ENCODE measurements at regions not wholly inside any gene's neighbourhood (a gene's known extent, or its start where the extent isn't known, plus 50 kb on each side); places are given as distances from the start of the nearest gene placed in this dataset.

DNA sequence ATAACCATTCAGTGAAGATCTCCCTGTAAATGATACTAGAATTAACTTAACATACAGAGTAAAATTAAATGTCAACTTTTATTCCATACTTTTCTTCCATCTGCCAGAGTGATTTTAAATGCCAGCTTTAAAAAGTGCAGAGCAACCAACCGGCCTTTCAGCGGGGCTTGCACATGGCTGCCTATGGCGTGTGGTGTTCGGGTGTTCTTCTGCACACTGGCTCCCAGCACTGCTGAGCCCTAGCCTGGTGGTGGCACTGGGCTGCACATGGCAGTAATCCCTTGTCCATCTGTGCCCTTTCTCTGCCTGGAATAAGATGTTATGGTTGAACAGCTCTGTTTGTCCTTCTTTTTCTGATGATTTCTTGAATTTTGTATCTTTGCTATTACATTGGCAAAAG, 156.3 kb downstream of the SNX7 start:
- no peak for DNase-seq
- no peak for TF ChIP-seq EZH2phosphoT487 (IDR thresholded peaks at IDR 0.05; ENCODE audit: borderline replicate concordance, low read depth)
- TF ChIP-seq, protein P1, sequence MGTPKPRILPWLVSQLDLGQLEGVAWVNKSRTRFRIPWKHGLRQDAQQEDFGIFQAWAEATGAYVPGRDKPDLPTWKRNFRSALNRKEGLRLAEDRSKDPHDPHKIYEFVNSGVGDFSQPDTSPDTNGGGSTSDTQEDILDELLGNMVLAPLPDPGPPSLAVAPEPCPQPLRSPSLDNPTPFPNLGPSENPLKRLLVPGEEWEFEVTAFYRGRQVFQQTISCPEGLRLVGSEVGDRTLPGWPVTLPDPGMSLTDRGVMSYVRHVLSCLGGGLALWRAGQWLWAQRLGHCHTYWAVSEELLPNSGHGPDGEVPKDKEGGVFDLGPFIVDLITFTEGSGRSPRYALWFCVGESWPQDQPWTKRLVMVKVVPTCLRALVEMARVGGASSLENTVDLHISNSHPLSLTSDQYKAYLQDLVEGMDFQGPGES (IDR thresholded peaks at IDR 0.05; ENCODE audit: low read depth, low read length): no peak
- TF ChIP-seq YY1 (IDR thresholded peaks at IDR 0.05; ENCODE audit: low read depth): no peak
- TF ChIP-seq RAD21 (IDR thresholded peaks at IDR 0.05; ENCODE audit: low read length): no peak
- TF ChIP-seq TAF1 (IDR thresholded peaks at IDR 0.05; ENCODE audit: borderline replicate concordance, low read depth, low read length): no peak
- no peak for TF ChIP-seq MEF2A (IDR thresholded peaks at IDR 0.05; ENCODE audit: borderline replicate concordance, low read depth)
- TF ChIP-seq RCOR1 (IDR thresholded peaks at IDR 0.05; ENCODE audit: low read length): no peak
- no peak for TF ChIP-seq FOXJ3 (CRISPR knock-in tag; IDR thresholded peaks at IDR 0.05)
- TF ChIP-seq, protein P2, sequence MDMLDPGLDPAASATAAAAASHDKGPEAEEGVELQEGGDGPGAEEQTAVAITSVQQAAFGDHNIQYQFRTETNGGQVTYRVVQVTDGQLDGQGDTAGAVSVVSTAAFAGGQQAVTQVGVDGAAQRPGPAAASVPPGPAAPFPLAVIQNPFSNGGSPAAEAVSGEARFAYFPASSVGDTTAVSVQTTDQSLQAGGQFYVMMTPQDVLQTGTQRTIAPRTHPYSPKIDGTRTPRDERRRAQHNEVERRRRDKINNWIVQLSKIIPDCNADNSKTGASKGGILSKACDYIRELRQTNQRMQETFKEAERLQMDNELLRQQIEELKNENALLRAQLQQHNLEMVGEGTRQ (IDR thresholded peaks at IDR 0.05; ENCODE audit: borderline replicate concordance, low read depth, low read length): no peak
- TF ChIP-seq ELF1 (IDR thresholded peaks at IDR 0.05): no peak
- TF ChIP-seq NRF1 (IDR thresholded peaks at IDR 0.05; ENCODE audit: low read depth, low read length): no peak
- TF ChIP-seq CHD2 (IDR thresholded peaks at IDR 0.05; ENCODE audit: low read length, partially characterized antibody): no peak
- Histone ChIP-seq H3K27ac (ENCODE audit: low read depth in 2 of 2, low read length in 1 of 2) (no peak overlapping the region), H3K4me2 (no peak overlapping the region), H3K9me3 (no peaks in the 10 kb centered on the region), H3K4me3 (ENCODE audit: low read depth in 2 of 2, low read length in 1 of 2) (no peak overlapping the region), H3K9ac (no peak overlapping the region), H3K9me2 (no peaks in the 10 kb centered on the region), H2AFZ (ENCODE audit: low read depth) (no peak overlapping the region), H3F3A (replicated peaks; ENCODE audit: insufficient read depth) (no peaks in the 10 kb centered on the region), H3K79me2 (ENCODE audit: insufficient read depth) (no peaks in the 10 kb centered on the region), H3K4me1 (ENCODE audit: control insufficient read depth in 1 of 2, insufficient read depth in 2 of 2, low read depth in 1 of 2, low read length in 1 of 2) (no peaks in the 10 kb centered on the region), H3K36me3 (replicated peaks in 1 of 2; ENCODE audit: control insufficient read depth in 1 of 2, insufficient read depth in 2 of 2, low read length in 1 of 2) (no peaks in the 10 kb centered on the region), H4K20me1 (ENCODE audit: insufficient read depth) (no peaks in the 10 kb centered on the region), H3K27me3 (ENCODE audit: insufficient read depth) (no peaks in the 10 kb centered on the region)
- 88% methylated on average over 1 of the region's 4 CpGs for WGBS (ENCODE audit: low lambda C conversion rate)
- ChIA-PET POLR2A (no interaction called here), CTCF (interaction anchor here (1.4 kb wide), 1 partner anchor 24 kb away, joined by 3 read pairs; no protein-coding TSS in a partner anchor)

DNA sequence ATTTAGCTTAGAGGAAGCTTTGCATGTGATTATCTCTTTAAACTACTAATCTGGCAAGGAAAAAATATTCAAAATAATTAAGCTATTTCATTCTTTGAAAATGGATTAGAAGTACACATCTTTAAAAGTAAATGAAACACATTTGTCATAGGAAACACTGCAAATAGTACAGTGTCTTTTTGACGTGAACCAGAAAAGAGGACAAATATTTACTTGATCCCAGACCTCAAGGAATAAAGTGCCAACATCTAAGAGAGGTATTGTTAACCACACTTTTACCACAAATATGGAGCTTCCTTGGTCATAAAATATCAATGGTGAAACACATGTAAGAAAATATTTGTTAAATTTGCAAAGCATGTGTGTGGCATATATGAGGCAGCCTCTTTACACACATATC, 159.9 kb downstream of the SNX7 start:
- H3K9me2 ChIP-seq: no peaks in the 10 kb centered on the region
- DNase-seq: no peak
- no peak overlapping the region for H3K4me2 ChIP-seq
- H3K4me3 ChIP-seq (ENCODE audit: low read depth in 2 of 2, low read length in 1 of 2): no peak overlapping the region
- no peak overlapping the region for H2AFZ ChIP-seq (ENCODE audit: low read depth)
- ChIA-PET POLR2A (no interaction called here), CTCF (interaction anchor here (1.0 kb wide), 1 partner anchor 27 kb away, joined by 3 read pairs; no protein-coding TSS in a partner anchor)
- H3K27me3 ChIP-seq (ENCODE audit: insufficient read depth): no peaks in the 10 kb centered on the region
- H4K20me1 ChIP-seq (ENCODE audit: insufficient read depth): no peaks in the 10 kb centered on the region
- H3F3A ChIP-seq (replicated peaks; ENCODE audit: insufficient read depth): no peaks in the 10 kb centered on the region
- no peak overlapping the region for H3K27ac ChIP-seq (ENCODE audit: low read depth in 2 of 2, low read length in 1 of 2)
- H3K79me2 ChIP-seq (ENCODE audit: insufficient read depth): no peaks in the 10 kb centered on the region
- WGBS (ENCODE audit: low lambda C conversion rate): 59% methylated on average over 1 of the region's 1 CpG
- no peak overlapping the region for H3K9ac ChIP-seq
- no peaks in the 10 kb centered on the region for H3K9me3 ChIP-seq
- H3K36me3 ChIP-seq (replicated peaks in 1 of 2; ENCODE audit: control insufficient read depth in 1 of 2, insufficient read depth in 2 of 2, low read length in 1 of 2): no peaks in the 10 kb centered on the region
- no peaks in the 10 kb centered on the region for H3K4me1 ChIP-seq (ENCODE audit: control insufficient read depth in 1 of 2, insufficient read depth in 2 of 2, low read depth in 1 of 2, low read length in 1 of 2)
- TF ChIP-seq RCOR1 (IDR thresholded peaks at IDR 0.05; ENCODE audit: low read length) (no peak), POLR2AphosphoS5 (IDR thresholded peaks at IDR 0.05; ENCODE audit: low read depth, low read length) (no peak), CHD2 (IDR thresholded peaks at IDR 0.05; ENCODE audit: low read length, partially characterized antibody) (no peak), RAD21 (IDR thresholded peaks at IDR 0.05; ENCODE audit: low read length) (no peak), SMC3 (IDR thresholded peaks at IDR 0.05; ENCODE audit: low read depth, low read length) (no peak), TEAD4 (IDR thresholded peaks at IDR 0.05; ENCODE audit: borderline replicate concordance, insufficient read depth) (no peak), FOXM1 (IDR thresholded peaks at IDR 0.05; ENCODE audit: low read depth) (no peak), EP300 (IDR thresholded peaks at IDR 0.05; ENCODE audit: borderline replicate concordance in 1 of 2, low read depth in 1 of 2, low read length in 1 of 2) (no peak), FOSL2 (IDR thresholded peaks at IDR 0.05; ENCODE audit: borderline replicate concordance, low read depth) (no peak), MXI1 (IDR thresholded peaks at IDR 0.05; ENCODE audit: low read depth, low read length) (no peak)
- TF ChIP-seq, protein P3, sequence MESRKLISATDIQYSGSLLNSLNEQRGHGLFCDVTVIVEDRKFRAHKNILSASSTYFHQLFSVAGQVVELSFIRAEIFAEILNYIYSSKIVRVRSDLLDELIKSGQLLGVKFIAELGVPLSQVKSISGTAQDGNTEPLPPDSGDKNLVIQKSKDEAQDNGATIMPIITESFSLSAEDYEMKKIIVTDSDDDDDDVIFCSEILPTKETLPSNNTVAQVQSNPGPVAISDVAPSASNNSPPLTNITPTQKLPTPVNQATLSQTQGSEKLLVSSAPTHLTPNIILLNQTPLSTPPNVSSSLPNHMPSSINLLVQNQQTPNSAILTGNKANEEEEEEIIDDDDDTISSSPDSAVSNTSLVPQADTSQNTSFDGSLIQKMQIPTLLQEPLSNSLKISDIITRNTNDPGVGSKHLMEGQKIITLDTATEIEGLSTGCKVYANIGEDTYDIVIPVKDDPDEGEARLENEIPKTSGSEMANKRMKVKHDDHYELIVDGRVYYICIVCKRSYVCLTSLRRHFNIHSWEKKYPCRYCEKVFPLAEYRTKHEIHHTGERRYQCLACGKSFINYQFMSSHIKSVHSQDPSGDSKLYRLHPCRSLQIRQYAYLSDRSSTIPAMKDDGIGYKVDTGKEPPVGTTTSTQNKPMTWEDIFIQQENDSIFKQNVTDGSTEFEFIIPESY (IDR thresholded peaks at IDR 0.05; ENCODE audit: borderline replicate concordance, low read depth): no peak
- TF ChIP-seq, protein P1 (IDR thresholded peaks at IDR 0.05; ENCODE audit: low read depth, low read length): no peak

All from SK-N-SH (cell line).